Lower leg skin (tissue), 4 donors: ENCODE measurements at regions not wholly inside any gene's neighbourhood (a gene's known extent, or its start where the extent isn't known, plus 50 kb on each side); places are given as distances from the start of the nearest gene placed in this dataset.

ENCODE experiments used
- DNase-seq, 2 donors: peaks; one replicate each; pipeline ENCODE4 v3.0.0-alpha.2; 2019; ENCODE audit warnings: low spot score in 2 of 2
- H3K4me3 ChIP-seq: fragments of 200-600 bp; sonication (generic); 2 replicates; pipeline ENCODE4 v1.5.1; 2017; ENCODE audit warnings: mild to moderate bottlenecking, low read depth; ENCODE audit not compliant: poor library complexity, severe bottlenecking
- POLR2A ChIP-seq, 2 donors: fragments of 450-650 bp; IDR thresholded peaks; one replicate each; pipeline ENCODE4 v1.6.1; 2016 to 2017; ENCODE audit warnings: antibody characterized with exemption in 2 of 2, mild to moderate bottlenecking in 1 of 2, moderate library complexity in 1 of 2
- WGBS, 2 donors: methylation state at CpG; one replicate each; pipeline ENCODE4 v1.1.5; 2018; 5-methylcytosine and 5-hydroxymethylcytosine counted together
- intact Hi-C: fragments of 100-400 bp; cut with DNase I; formaldehyde crosslinking; loops from one replicate; pipeline ENCODE4 v1.15.0; 2023; ENCODE audit warnings: low total_unique reads
- TF ChIP-seq, protein P1 (sequence below), 3 donors: fragments of 450-650 bp; IDR thresholded peaks; one replicate each; pipeline ENCODE4 v1.5.1; 2016; ENCODE audit warnings: antibody characterized with exemption in 3 of 3, mild to moderate bottlenecking in 3 of 3, moderate library complexity in 2 of 3

DNA sequence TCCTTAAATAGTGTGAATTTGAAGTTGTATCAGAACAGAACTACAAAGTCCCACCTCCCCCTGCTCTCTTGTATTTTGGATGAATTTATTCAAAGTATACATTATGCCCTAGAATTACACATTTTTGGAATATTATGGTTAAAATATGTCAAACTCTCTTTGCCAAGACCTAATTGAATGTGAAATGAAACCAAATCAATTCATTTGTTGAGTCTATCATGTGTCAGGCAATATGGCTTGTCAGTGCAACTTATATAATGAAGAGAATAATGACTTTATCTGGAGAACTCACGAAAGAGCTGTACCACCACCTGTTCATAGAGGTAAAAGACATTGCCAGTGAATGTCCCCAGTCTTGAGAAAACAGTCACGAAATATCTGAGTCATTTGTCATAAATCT lies 106.8 kb downstream of the TUSC1 start:
- intact Hi-C loops = no loop called here
- WGBS, 2 donors = 81 to 83% methylated on average over 2 of the region's 2 CpGs
- H3K4me3 ChIP-seq = no peak overlapping the region
- TF ChIP-seq, protein P1, sequence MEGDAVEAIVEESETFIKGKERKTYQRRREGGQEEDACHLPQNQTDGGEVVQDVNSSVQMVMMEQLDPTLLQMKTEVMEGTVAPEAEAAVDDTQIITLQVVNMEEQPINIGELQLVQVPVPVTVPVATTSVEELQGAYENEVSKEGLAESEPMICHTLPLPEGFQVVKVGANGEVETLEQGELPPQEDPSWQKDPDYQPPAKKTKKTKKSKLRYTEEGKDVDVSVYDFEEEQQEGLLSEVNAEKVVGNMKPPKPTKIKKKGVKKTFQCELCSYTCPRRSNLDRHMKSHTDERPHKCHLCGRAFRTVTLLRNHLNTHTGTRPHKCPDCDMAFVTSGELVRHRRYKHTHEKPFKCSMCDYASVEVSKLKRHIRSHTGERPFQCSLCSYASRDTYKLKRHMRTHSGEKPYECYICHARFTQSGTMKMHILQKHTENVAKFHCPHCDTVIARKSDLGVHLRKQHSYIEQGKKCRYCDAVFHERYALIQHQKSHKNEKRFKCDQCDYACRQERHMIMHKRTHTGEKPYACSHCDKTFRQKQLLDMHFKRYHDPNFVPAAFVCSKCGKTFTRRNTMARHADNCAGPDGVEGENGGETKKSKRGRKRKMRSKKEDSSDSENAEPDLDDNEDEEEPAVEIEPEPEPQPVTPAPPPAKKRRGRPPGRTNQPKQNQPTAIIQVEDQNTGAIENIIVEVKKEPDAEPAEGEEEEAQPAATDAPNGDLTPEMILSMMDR (IDR thresholded peaks at IDR 0.05) = no peak
- no peak for TF ChIP-seq POLR2A (IDR thresholded peaks at IDR 0.05)
- no peak for DNase-seq

DNA sequence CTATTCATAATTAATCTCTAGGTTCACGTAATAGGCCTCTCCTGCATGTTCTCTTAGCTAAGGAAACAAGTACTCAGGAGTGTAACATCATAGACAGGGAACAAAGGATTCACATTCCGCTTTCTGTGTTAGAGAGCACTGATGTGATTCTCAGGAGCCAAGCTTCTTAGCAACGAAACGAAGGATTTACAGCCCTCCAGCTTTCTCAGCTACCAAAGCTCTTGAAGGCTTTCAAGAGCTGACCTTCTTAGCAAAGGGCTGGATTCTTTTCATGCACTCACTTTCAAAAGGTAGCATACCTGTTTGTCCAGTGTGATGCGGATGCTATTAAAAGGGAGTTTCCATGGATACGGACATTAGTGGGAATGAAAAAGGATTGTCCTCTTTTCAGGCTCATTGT lies 107.4 kb downstream of the TUSC1 start:
- no peak for DNase-seq
- H3K4me3 ChIP-seq = no peak overlapping the region
- no peak for TF ChIP-seq POLR2A (IDR thresholded peaks at IDR 0.05)
- TF ChIP-seq, protein P1 (IDR thresholded peaks at IDR 0.05) = no peak
- intact Hi-C loops = no loop called here
- WGBS, 2 donors = 76 to 82% methylated on average over 6 of the region's 6 CpGs

DNA sequence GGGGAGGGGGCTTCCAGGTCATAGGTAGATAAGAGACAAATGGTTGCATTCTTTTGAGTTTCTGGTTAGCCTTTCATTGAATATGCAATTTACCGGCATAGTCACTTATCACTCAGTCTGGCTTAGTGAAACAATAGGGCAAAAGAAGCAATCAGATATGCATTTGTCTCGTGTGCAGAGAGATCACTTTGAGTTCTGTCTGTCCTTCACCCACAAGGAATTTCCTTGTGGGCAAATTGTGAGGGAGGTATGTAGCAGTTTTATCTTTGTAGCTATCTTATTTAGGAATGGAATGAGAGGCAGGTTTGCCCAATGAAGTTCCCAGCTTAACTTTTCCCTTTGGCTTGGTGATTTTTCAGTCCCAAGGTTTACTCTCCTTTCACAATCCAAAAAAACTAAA lies 116.1 kb downstream of the TUSC1 start:
- intact Hi-C loops = no loop called here
- no peak overlapping the region for H3K4me3 ChIP-seq
- no peak for DNase-seq
- no peak for TF ChIP-seq POLR2A (IDR thresholded peaks at IDR 0.05)
- TF ChIP-seq, protein P1 (IDR thresholded peaks at IDR 0.05) = no peak
- WGBS, 2 donors = 71 to 73% methylated on average over 2 of the region's 2 CpGs

DNA sequence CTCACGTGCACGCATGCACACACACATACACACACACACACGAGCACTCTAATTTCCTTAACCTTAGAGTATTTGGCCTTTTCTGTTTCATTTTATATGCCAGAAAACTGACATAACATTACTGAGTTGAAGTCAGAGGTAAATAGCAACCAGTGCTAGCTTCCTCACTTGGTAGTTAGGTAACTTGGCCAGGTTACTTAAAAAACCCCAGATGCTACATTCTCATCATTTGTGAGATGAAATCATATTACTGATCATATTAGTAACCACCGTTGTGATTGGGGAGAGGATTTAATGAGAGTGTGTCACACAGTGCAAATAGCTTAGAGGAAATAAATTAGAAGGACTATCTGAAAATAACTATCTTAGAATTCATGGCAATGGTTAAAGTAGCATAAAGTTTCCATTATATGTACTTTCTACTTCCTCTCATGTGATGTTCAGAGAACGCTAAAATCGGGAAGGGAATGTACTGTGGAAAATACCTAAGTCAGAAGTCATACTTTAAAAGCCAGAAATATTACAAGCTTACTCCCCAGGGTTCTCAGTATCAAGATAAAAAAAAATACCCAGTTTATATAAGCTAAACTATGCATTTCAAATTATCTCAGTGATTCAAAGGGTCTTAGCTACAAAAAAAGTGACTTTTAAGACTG lies 120.5 kb downstream of the TUSC1 start:
- WGBS, 2 donors = 54 to 62% methylated on average over 6 of the region's 6 CpGs
- DNase-seq = no peak
- TF ChIP-seq POLR2A (IDR thresholded peaks at IDR 0.05) = no peak
- TF ChIP-seq, protein P1 (IDR thresholded peaks at IDR 0.05) = no peak
- intact Hi-C loops = no loop called here
- no peak overlapping the region for H3K4me3 ChIP-seq

DNA sequence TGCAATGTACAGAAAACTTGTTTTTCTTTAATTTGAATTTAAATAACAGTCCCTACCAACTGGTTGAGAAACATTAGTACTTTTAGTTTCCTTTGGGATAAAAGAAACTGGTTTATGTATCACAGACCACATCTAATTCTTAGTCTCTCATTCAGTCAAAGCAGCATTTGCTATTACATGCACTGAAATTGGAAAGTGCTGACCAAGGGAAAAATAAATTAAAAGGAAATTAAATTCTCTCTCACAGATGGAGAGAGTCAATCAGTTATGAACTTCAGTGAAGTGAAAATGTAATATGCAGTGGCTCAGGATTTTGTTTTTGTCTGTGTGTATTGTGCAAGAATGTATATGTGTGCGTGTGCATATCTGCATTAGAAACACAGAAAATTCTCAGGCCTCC lies 121.7 kb downstream of the TUSC1 start:
- no peak for DNase-seq
- 85 to 87% methylated on average over 1 of the region's 1 CpG for WGBS, 2 donors
- TF ChIP-seq, protein P1 (IDR thresholded peaks at IDR 0.05) = no peak
- TF ChIP-seq POLR2A (IDR thresholded peaks at IDR 0.05) = no peak
- no peak overlapping the region for H3K4me3 ChIP-seq
- intact Hi-C loops = no loop called here

DNA sequence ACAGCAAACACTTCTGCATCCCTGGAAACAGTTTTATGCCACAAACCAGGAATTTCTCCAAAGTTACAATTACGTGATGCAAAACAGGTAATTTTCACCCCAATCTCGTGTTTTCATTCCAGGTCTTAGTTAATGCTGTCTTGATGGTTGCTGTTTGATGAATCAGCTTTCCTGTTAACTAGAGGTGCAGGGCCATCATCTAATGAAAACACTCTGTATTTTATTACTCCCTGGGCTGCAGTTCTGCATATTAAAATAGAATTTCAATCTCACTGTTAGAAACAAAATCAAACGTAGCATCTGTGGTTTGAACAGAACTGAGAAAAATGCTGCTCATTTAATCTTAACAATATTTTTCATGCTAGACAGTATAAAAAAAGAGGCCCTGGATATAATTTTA lies 129.4 kb downstream of the TUSC1 start:
- TF ChIP-seq, protein P1 (IDR thresholded peaks at IDR 0.05) = no peak
- TF ChIP-seq POLR2A (IDR thresholded peaks at IDR 0.05) = no peak
- DNase-seq = no peak
- H3K4me3 ChIP-seq = no peak overlapping the region
- intact Hi-C loops = no loop called here
- 57 to 68% methylated on average over 3 of the region's 3 CpGs for WGBS, 2 donors
